ENCODE measurements at regions not wholly inside any gene's neighbourhood (a gene's known extent, or its start where the extent isn't known, plus 50 kb on each side); places are given as distances from the start of the nearest gene placed in this dataset.

DNA sequence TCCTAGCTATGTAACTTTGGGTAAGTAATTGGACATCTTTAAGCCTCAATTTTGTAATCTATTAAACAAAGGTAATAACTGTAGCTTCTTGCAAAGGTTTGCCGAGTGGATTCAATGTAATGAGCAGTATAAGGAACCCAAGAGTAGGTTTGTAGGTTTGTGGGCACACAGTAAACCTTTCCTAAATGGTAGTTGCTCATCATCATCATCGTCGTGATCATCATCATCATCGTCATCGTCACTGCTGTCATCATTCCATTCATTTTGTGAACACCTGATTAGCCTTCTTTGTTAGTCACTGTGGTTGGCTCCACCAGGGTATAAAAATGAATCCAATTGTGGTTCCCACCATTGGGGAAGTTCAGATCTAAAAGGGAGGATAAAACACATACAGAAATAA is 223.1 kb upstream of the KIRREL3 start:
- TF ChIP-seq, protein P1, sequence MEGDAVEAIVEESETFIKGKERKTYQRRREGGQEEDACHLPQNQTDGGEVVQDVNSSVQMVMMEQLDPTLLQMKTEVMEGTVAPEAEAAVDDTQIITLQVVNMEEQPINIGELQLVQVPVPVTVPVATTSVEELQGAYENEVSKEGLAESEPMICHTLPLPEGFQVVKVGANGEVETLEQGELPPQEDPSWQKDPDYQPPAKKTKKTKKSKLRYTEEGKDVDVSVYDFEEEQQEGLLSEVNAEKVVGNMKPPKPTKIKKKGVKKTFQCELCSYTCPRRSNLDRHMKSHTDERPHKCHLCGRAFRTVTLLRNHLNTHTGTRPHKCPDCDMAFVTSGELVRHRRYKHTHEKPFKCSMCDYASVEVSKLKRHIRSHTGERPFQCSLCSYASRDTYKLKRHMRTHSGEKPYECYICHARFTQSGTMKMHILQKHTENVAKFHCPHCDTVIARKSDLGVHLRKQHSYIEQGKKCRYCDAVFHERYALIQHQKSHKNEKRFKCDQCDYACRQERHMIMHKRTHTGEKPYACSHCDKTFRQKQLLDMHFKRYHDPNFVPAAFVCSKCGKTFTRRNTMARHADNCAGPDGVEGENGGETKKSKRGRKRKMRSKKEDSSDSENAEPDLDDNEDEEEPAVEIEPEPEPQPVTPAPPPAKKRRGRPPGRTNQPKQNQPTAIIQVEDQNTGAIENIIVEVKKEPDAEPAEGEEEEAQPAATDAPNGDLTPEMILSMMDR (IDR thresholded peaks at IDR 0.05): no peak
- TF ChIP-seq POLR2A (IDR thresholded peaks at IDR 0.05): no peak
